Neuronal stem cell (in vitro differentiated cells): ENCODE measurements at regions not wholly inside any gene's neighbourhood (a gene's known extent, or its start where the extent isn't known, plus 50 kb on each side); places are given as distances from the start of the nearest gene placed in this dataset.

ENCODE experiments used
- DNase-seq: peaks from one replicate; pipeline ENCODE4 v3.0.0-alpha.2; 2013; ENCODE audit warnings: low spot score
- H2AFZ ChIP-seq: one replicate; pipeline ENCODE4 v1.6.1; 2013; ENCODE audit warnings: mild to moderate bottlenecking, low read length, inconsistent platforms
- H2AK5ac ChIP-seq: 2 replicates; pipeline ENCODE4 v1.6.1; 2013; ENCODE audit warnings: low read depth, mild to moderate bottlenecking, inconsistent platforms, low read length, moderate library complexity, mixed read lengths
- H2BK120ac ChIP-seq: 2 replicates; pipeline ENCODE4 v1.6.1; 2013; ENCODE audit warnings: low read depth, mild to moderate bottlenecking, inconsistent platforms, low read length, moderate library complexity, mixed read lengths
- H2BK12ac ChIP-seq: one replicate; pipeline ENCODE4 v1.6.1; 2013; ENCODE audit warnings: low read length, inconsistent platforms
- H2BK15ac ChIP-seq: 2 replicates; pipeline ENCODE4 v1.6.1; 2013; ENCODE audit warnings: mild to moderate bottlenecking, low read length, inconsistent platforms, mixed read lengths
- H2BK5ac ChIP-seq: one replicate; pipeline ENCODE4 v1.6.1; 2013; ENCODE audit warnings: inconsistent platforms, mild to moderate bottlenecking, low read length, moderate library complexity
- H3K14ac ChIP-seq: one replicate; pipeline ENCODE4 v1.6.1; 2013; ENCODE audit warnings: low read length, inconsistent platforms
- H3K18ac ChIP-seq: 2 replicates; pipeline ENCODE4 v1.6.1; 2013; ENCODE audit warnings: low read length, inconsistent platforms
- H3K23ac ChIP-seq: 2 replicates; pipeline ENCODE4 v1.6.1; 2013; ENCODE audit warnings: low read depth, mild to moderate bottlenecking, mixed read lengths, low read length, inconsistent platforms; ENCODE audit not compliant: poor library complexity
- H3K27ac ChIP-seq: replicated peaks from 3 replicates; pipeline ENCODE4 v1.5.1; 2013; ENCODE audit warnings: low read length, inconsistent platforms
- H3K27me3 ChIP-seq, 3 experiments: 2 replicates each; pipeline ENCODE4 v1.6.1; 2013; ENCODE audit warnings: low read length in 3 of 3, mild to moderate bottlenecking in 2 of 3, inconsistent platforms in 1 of 3, low read depth in 1 of 3, mixed read lengths in 1 of 3, moderate library complexity in 1 of 3; ENCODE audit not compliant: control insufficient read depth in 3 of 3, insufficient read depth in 3 of 3
- H3K36me3 ChIP-seq, 2 donors: replicated peaks in 1 of 2; 2 replicates each; pipeline ENCODE4 v1.6.1; 2013; ENCODE audit warnings: low read length in 2 of 2; ENCODE audit not compliant: control insufficient read depth in 2 of 2, insufficient read depth in 2 of 2
- H3K4ac ChIP-seq: 2 replicates; pipeline ENCODE4 v1.6.1; 2013; ENCODE audit warnings: inconsistent platforms, mild to moderate bottlenecking, low read length, moderate library complexity
- H3K4me1 ChIP-seq, 2 donors: 1 replicate in 1 of 2; 2 replicates in 1 of 2; pipeline ENCODE4 v1.6.1; 2013; ENCODE audit warnings: low read length in 2 of 2, low read depth in 1 of 2; ENCODE audit not compliant: control insufficient read depth in 2 of 2, insufficient read depth in 1 of 2
- H3K4me2 ChIP-seq: one replicate; pipeline ENCODE4 v1.6.1; 2013; ENCODE audit warnings: mild to moderate bottlenecking, low read length, inconsistent platforms; ENCODE audit not compliant: insufficient read depth, poor library complexity, severe bottlenecking
- H3K4me3 ChIP-seq, 2 donors: 2 replicates each; pipeline ENCODE4 v1.5.1; 2013; ENCODE audit warnings: low read length in 2 of 2, mild to moderate bottlenecking in 2 of 2, inconsistent platforms in 1 of 2, moderate library complexity in 1 of 2
- H3K79me1 ChIP-seq: one replicate; pipeline ENCODE4 v1.6.1; 2013; ENCODE audit warnings: low read depth, mild to moderate bottlenecking, inconsistent platforms, low read length, moderate library complexity
- H3K9ac ChIP-seq: one replicate; pipeline ENCODE4 v1.6.1; 2013; ENCODE audit warnings: mild to moderate bottlenecking, low read depth, low read length, inconsistent platforms; ENCODE audit not compliant: poor library complexity
- H3K9me3 ChIP-seq, 2 donors: replicated peaks in 1 of 2; 2 replicates each; pipeline versions ENCODE3 to v1.6.1; 2013; ENCODE audit warnings: low read length in 2 of 2, mild to moderate bottlenecking in 2 of 2, inconsistent platforms in 1 of 2, low read depth in 1 of 2, mixed read lengths in 1 of 2, moderate library complexity in 1 of 2; ENCODE audit not compliant: control insufficient read depth in 2 of 2, insufficient read depth in 1 of 2
- H4K8ac ChIP-seq: one replicate; pipeline ENCODE4 v1.6.1; 2013; ENCODE audit warnings: low read depth, mild to moderate bottlenecking, inconsistent platforms, low read length, moderate library complexity
- H4K91ac ChIP-seq: one replicate; pipeline ENCODE4 v1.6.1; 2013; ENCODE audit warnings: low read length, low read depth, mild to moderate bottlenecking, inconsistent platforms; ENCODE audit not compliant: poor library complexity
- WGBS, 2 donors: extraction: QIAGEN DNeasy Blood & Tissue Kit; methylation state at CpG; one replicate each; pipeline ENCODE4 v1.1.7; 2013; ENCODE audit warnings: missing lambda C conversion rate in 2 of 2, mixed read lengths in 1 of 2; ENCODE audit not compliant: insufficient read length in 2 of 2, insufficient replicate concordance in 1 of 2; ENCODE audit errors: extremely low coverage in 2 of 2; 5-methylcytosine and 5-hydroxymethylcytosine counted together

GRCh38 chr11:105377870-105378269 is 232.0 kb upstream of the GRIA4 start:
- Histone ChIP-seq H2AFZ (no peak overlapping the region), H2BK120ac (no peak overlapping the region), H3K4ac (no peak overlapping the region), H3K36me3 (no peaks in the 10 kb centered on the region), H2BK12ac (no peak overlapping the region), H3K4me2 (no peak overlapping the region), H3K14ac (no peak overlapping the region), H3K79me1 (no peaks in the 10 kb centered on the region), H4K8ac (no peak overlapping the region), H4K91ac (no peak overlapping the region), H3K9me3 (no peaks in the 10 kb centered on the region), H3K4me1 (no peaks in the 10 kb centered on the region), H2BK15ac (no peak overlapping the region), H3K27ac (no peak overlapping the region), H3K23ac (no peak overlapping the region), H3K9ac (no peak overlapping the region), H3K4me3 (no peak overlapping the region), H2BK5ac (no peak overlapping the region), H3K27me3 (no peaks in the 10 kb centered on the region), H3K18ac (no peak overlapping the region), H2AK5ac (no peak overlapping the region)
- WGBS, 2 donors = no CpG with 5 or more reads among the region's 5 CpGs
- no peak for DNase-seq

GRCh38 chr11:105372206-105372605 is 232.6 kb upstream of the CARD18 start:
- no peak overlapping the region for H3K18ac ChIP-seq
- no CpG with 5 or more reads among the region's 6 CpGs for WGBS, 2 donors

GRCh38 chr11:105371311-105371710 is 231.7 kb upstream of the CARD18 start:
- no CpG with 5 or more reads among the region's 4 CpGs for WGBS, 2 donors
- no peak overlapping the region for H3K18ac ChIP-seq
- H3K14ac ChIP-seq = no peak overlapping the region
- H2AK5ac ChIP-seq = no peak overlapping the region
- H3K9ac ChIP-seq = no peak overlapping the region
- no peak overlapping the region for H3K4me2 ChIP-seq
- no peaks in the 10 kb centered on the region for H3K27me3 ChIP-seq
- no peak overlapping the region for H2BK5ac ChIP-seq
- H3K27ac ChIP-seq = no peak overlapping the region
- no peaks in the 10 kb centered on the region for H3K79me1 ChIP-seq
- no peaks in the 10 kb centered on the region for H3K9me3 ChIP-seq
- no peak overlapping the region for H4K91ac ChIP-seq
- DNase-seq = no peak
- no peak overlapping the region for H2AFZ ChIP-seq
- no peak overlapping the region for H4K8ac ChIP-seq
- no peak overlapping the region for H2BK120ac ChIP-seq
- no peak overlapping the region for H3K4me3 ChIP-seq
- H2BK12ac ChIP-seq = no peak overlapping the region
- no peak overlapping the region for H2BK15ac ChIP-seq
- no peaks in the 10 kb centered on the region for H3K4me1 ChIP-seq
- H3K36me3 ChIP-seq = no peaks in the 10 kb centered on the region
- H3K4ac ChIP-seq = no peak overlapping the region
- H3K23ac ChIP-seq = no peak overlapping the region

More at GRCh38 chr11:105372206-105372605, 232.6 kb upstream of the CARD18 start:
- H3K9ac ChIP-seq = no peak overlapping the region
- H3K9me3 ChIP-seq = no peaks in the 10 kb centered on the region
- no peak overlapping the region for H4K91ac ChIP-seq
- no peak overlapping the region for H3K27ac ChIP-seq
- H2BK12ac ChIP-seq = no peak overlapping the region
- no peak overlapping the region for H2BK120ac ChIP-seq
- no peak overlapping the region for H3K23ac ChIP-seq
- H3K4ac ChIP-seq = no peak overlapping the region
- H3K79me1 ChIP-seq = no peaks in the 10 kb centered on the region
- H3K27me3 ChIP-seq = no peaks in the 10 kb centered on the region
- no peak overlapping the region for H3K14ac ChIP-seq
- H4K8ac ChIP-seq = no peak overlapping the region
- no peaks in the 10 kb centered on the region for H3K36me3 ChIP-seq
- no peak overlapping the region for H2AK5ac ChIP-seq
- H2BK15ac ChIP-seq = no peak overlapping the region
- H3K4me3 ChIP-seq = no peak overlapping the region
- H2BK5ac ChIP-seq = no peak overlapping the region
- no peak overlapping the region for H3K4me2 ChIP-seq
- no peaks in the 10 kb centered on the region for H3K4me1 ChIP-seq
- H2AFZ ChIP-seq = peak overlapping the region; percentile 5
- DNase-seq = no peak

- no peak for DNase-seq
- WGBS, 2 donors = no CpG with 5 or more reads among the region's 6 CpGs
- H3K4me1 ChIP-seq = no peaks in the 10 kb centered on the region
- H2BK5ac ChIP-seq = no peak overlapping the region
- H4K8ac ChIP-seq = no peak overlapping the region
- H4K91ac ChIP-seq = no peak overlapping the region
- H3K27ac ChIP-seq = no peak overlapping the region
- no peak overlapping the region for H3K9ac ChIP-seq
- no peak overlapping the region for H2AK5ac ChIP-seq
- H3K79me1 ChIP-seq = no peaks in the 10 kb centered on the region
- H3K36me3 ChIP-seq = no peaks in the 10 kb centered on the region
- H2BK120ac ChIP-seq = no peak overlapping the region
- no peak overlapping the region for H3K18ac ChIP-seq
- H2BK15ac ChIP-seq = no peak overlapping the region
- no peak overlapping the region for H2AFZ ChIP-seq
- no peaks in the 10 kb centered on the region for H3K27me3 ChIP-seq
- no peak overlapping the region for H3K4me3 ChIP-seq
- H3K4me2 ChIP-seq = no peak overlapping the region
- no peak overlapping the region for H2BK12ac ChIP-seq
- no peak overlapping the region for H3K4ac ChIP-seq
- H3K14ac ChIP-seq = no peak overlapping the region
- no peaks in the 10 kb centered on the region for H3K9me3 ChIP-seq
- H3K23ac ChIP-seq = no peak overlapping the region
These were observed 229.1 kb upstream of the CARD18 start for GRCh38 chr11:105368711-105369110.
